Posterior vena cava (tissue), 2 donors: ENCODE measurements at regions not wholly inside any gene's neighbourhood (a gene's known extent, or its start where the extent isn't known, plus 50 kb on each side); places are given as distances from the start of the nearest gene placed in this dataset.

ENCODE experiments used
- DNase-seq: peaks from one replicate; pipeline ENCODE4 v3.0.0-alpha.2; 2020; ENCODE audit warnings: low spot score
- intact Hi-C, 2 donors: fragments of 100-400 bp; cut with DNase I; formaldehyde crosslinking; loops; one replicate each; pipeline versions ENCODE4 v1.14.1 to v1.14.2; 2022 to 2023
- donor health status: DM: yes; HTN: yes; CAD: no.
- donor health status: DM: yes; HTN: yes; CAD: no.

GRCh38 chr2:200749631-200750322 is 61.9 kb upstream of the BZW1 start:
- intact Hi-C loops: loop anchor here in 1 of 2 donors (10.0 kb wide), 1 partner anchor 65 kb away; the partner anchor contains the start of gene BZW1
- DNase-seq: no peak

- intact Hi-C loops: no loop called here
Observed at GRCh38 chr2:200750323-200750910, 61.3 kb upstream of the BZW1 start.

GRCh38 chr2:200751786-200752185 is 59.9 kb upstream of the BZW1 start:
- DNase-seq: no peak
- intact Hi-C loops: no loop called here

More at GRCh38 chr2:200750323-200750910, 61.3 kb upstream of the BZW1 start:
- DNase-seq: no peak

- intact Hi-C loops: no loop called here
- no peak for DNase-seq
Observed at GRCh38 chr2:200752332-200752731, 59.4 kb upstream of the BZW1 start.

GRCh38 chr2:200752835-200753234 is 58.9 kb upstream of the BZW1 start:
- DNase-seq: no peak
- intact Hi-C loops: no loop called here

GRCh38 chr2:200756618-200757321 is 54.9 kb upstream of the BZW1 start:
- DNase-seq: no peak
- intact Hi-C loops: no loop called here

- intact Hi-C loops: no loop called here
- DNase-seq: no peak
Observed at GRCh38 chr2:200757399-200757798, 54.3 kb upstream of the BZW1 start.

- DNase-seq: no peak
- intact Hi-C loops: no loop called here
Observed at GRCh38 chr2:200758341-200758740, 53.4 kb upstream of the BZW1 start.

- intact Hi-C loops: loop anchor here in 1 of 2 donors (2.0 kb wide), 1 partner anchor 68 kb away; no protein-coding TSS in a partner anchor
- no peak for DNase-seq
Observed at GRCh38 chr2:200761266-200761665, 50.4 kb upstream of the BZW1 start.
